IMR-90 (cell line): ENCODE measurements at regions not wholly inside any gene's neighbourhood (a gene's known extent, or its start where the extent isn't known, plus 50 kb on each side); places are given as distances from the start of the nearest gene placed in this dataset.

ENCODE experiments used
- ATAC-seq: fragments of 200-7000 bp; cut with Tn5 transposase; 2 replicates; pipeline ENCODE4 v1.9.1; 2020; ENCODE audit warnings: low read depth, mild to moderate bottlenecking, moderate library complexity
- BruUV-seq: library from RNA; stranded (reverse); fragments of 400-500 nt; replicated peaks from 2 replicates; lab custom pipeline; 2021; lab: Mats Ljungman, UMichigan
- CTCF ChIA-PET: fragments of 300-600 bp; formaldehyde crosslinking; extraction: SDS; loops from one replicate; lab custom pipeline; 2021; ENCODE audit warnings: antibody characterized with exemption; lab: Yijun Ruan, JAX
- POLR2A ChIA-PET: fragments of 300-600 bp; sonication (Branson Sonifier 250); formaldehyde crosslinking; loops from one replicate; lab custom pipeline; 2022; ENCODE audit warnings: antibody characterized with exemption; ENCODE audit not compliant: unreplicated experiment; lab: Charles Lee
- DNase-seq: peaks from one replicate; pipeline ENCODE4 v3.0.0; 2013
- H2AFZ ChIP-seq: replicated peaks from 2 replicates; pipeline ENCODE3; 2013; ENCODE audit warnings: low read length, mild to moderate bottlenecking; ENCODE audit not compliant: poor library complexity
- H2AK5ac ChIP-seq: 2 replicates; pipeline ENCODE4 v1.6.1; 2013; ENCODE audit warnings: low read depth, low read length, inconsistent platforms
- H2AK9ac ChIP-seq: replicated peaks from 2 replicates; pipeline ENCODE3; 2013; ENCODE audit warnings: mild to moderate bottlenecking, low read depth, low read length, moderate library complexity; ENCODE audit not compliant: poor library complexity
- H2BK120ac ChIP-seq: 2 replicates; pipeline ENCODE4 v1.6.1; 2013; ENCODE audit warnings: low read depth, low read length, inconsistent platforms
- H2BK15ac ChIP-seq: 3 replicates; pipeline ENCODE4 v1.6.1; 2013; ENCODE audit warnings: low read depth, low read length, inconsistent platforms
- H2BK20ac ChIP-seq: 2 replicates; pipeline ENCODE4 v1.6.1; 2013; ENCODE audit warnings: low read depth, mild to moderate bottlenecking, inconsistent platforms, low read length, moderate library complexity
- H2BK5ac ChIP-seq: 2 replicates; pipeline ENCODE4 v1.6.1; 2013; ENCODE audit warnings: mild to moderate bottlenecking, low read depth, low read length, inconsistent platforms; ENCODE audit not compliant: poor library complexity, severe bottlenecking
- H3K14ac ChIP-seq: replicated peaks from 2 replicates; pipeline ENCODE4 v1.6.1; 2013; ENCODE audit warnings: low read depth, low read length, inconsistent platforms
- H3K18ac ChIP-seq: 2 replicates; pipeline ENCODE4 v1.6.1; 2013; ENCODE audit warnings: low read depth, low read length, control low read depth
- H3K23ac ChIP-seq: 2 replicates; pipeline ENCODE4 v1.6.1; 2013; ENCODE audit warnings: low read depth, low read length, inconsistent platforms
- H3K27ac ChIP-seq: 2 replicates; pipeline ENCODE4 v1.5.1; 2013; ENCODE audit warnings: mild to moderate bottlenecking, control low read depth, low read length; ENCODE audit not compliant: insufficient read depth
- H3K27me3 ChIP-seq: 2 replicates; pipeline ENCODE4 v1.6.1; 2013; ENCODE audit warnings: low read length; ENCODE audit not compliant: control insufficient read depth, insufficient read depth
- H3K36me3 ChIP-seq: 2 replicates; pipeline ENCODE4 v1.6.1; 2013; ENCODE audit warnings: low read length, mixed read lengths; ENCODE audit not compliant: control insufficient read depth, insufficient read depth
- H3K4ac ChIP-seq: 2 replicates; pipeline ENCODE4 v1.6.1; 2013; ENCODE audit warnings: low read depth, low read length, inconsistent platforms
- H3K4me1 ChIP-seq: 2 replicates; pipeline ENCODE4 v1.6.1; 2013; ENCODE audit warnings: low read length, mixed read lengths; ENCODE audit not compliant: control insufficient read depth, insufficient read depth
- H3K4me2 ChIP-seq: 2 replicates; pipeline ENCODE4 v1.6.1; 2013; ENCODE audit warnings: low read depth, mild to moderate bottlenecking, control low read depth, low read length, moderate library complexity
- H3K4me3 ChIP-seq: 2 replicates; pipeline ENCODE4 v1.5.1; 2013; ENCODE audit warnings: low read depth, mild to moderate bottlenecking, control low read depth, low read length, moderate library complexity; ENCODE audit not compliant: insufficient read depth
- H3K56ac ChIP-seq: 2 replicates; pipeline ENCODE4 v1.6.1; 2013; ENCODE audit warnings: low read length, inconsistent platforms; ENCODE audit not compliant: insufficient read depth; ENCODE audit errors: extremely low read depth
- H3K79me1 ChIP-seq, 2 experiments: 2 replicates each; pipeline ENCODE4 v1.6.1; 2013; ENCODE audit warnings: low read length in 2 of 2, inconsistent platforms in 1 of 2, low read depth in 1 of 2
- H3K9ac ChIP-seq: 2 replicates; pipeline ENCODE4 v1.6.1; 2013; ENCODE audit warnings: low read depth, low read length, control low read depth
- H3K9me1 ChIP-seq: 2 replicates; pipeline ENCODE4 v1.6.1; 2013; ENCODE audit warnings: low read length, inconsistent platforms; ENCODE audit not compliant: insufficient read depth
- H3K9me3 ChIP-seq: 2 replicates; pipeline ENCODE4 v1.6.1; 2013; ENCODE audit warnings: low read length; ENCODE audit not compliant: control insufficient read depth, insufficient read depth
- H4K20me1 ChIP-seq: 2 replicates; pipeline ENCODE4 v1.6.1; 2013; ENCODE audit warnings: low read length, inconsistent platforms; ENCODE audit not compliant: insufficient read depth
- H4K5ac ChIP-seq: 2 replicates; pipeline ENCODE4 v1.6.1; 2013; ENCODE audit warnings: mild to moderate bottlenecking, low read depth, low read length, control low read depth
- H4K8ac ChIP-seq, 2 experiments: 2 replicates each; pipeline ENCODE4 v1.6.1; 2013; ENCODE audit warnings: low read depth in 2 of 2, low read length in 2 of 2, control low read depth in 1 of 2, inconsistent platforms in 1 of 2
- H4K91ac ChIP-seq: 2 replicates; pipeline ENCODE4 v1.6.1; 2013; ENCODE audit warnings: low read depth, low read length, inconsistent platforms; ENCODE audit not compliant: insufficient read depth
- BHLHE40 ChIP-seq: fragments of 150-350 bp; IDR thresholded peaks from 2 replicates; pipeline ENCODE4 v1.6.1; 2016; ENCODE audit warnings: mild to moderate bottlenecking, low read depth, low read length
- CEBPB ChIP-seq: IDR thresholded peaks from 2 replicates; pipeline ENCODE4 v1.6.1; 2012; ENCODE audit warnings: low read depth, low read length, improper control_type of control experiment
- CHD1 ChIP-seq: IDR thresholded peaks from 2 replicates; pipeline ENCODE4 v1.6.1; 2012; ENCODE audit warnings: low read depth, low read length, improper control_type of control experiment
- FOS ChIP-seq: fragments of 150-350 bp; IDR thresholded peaks from 2 replicates; pipeline ENCODE4 v1.6.1; 2016; ENCODE audit warnings: low read depth, low read length
- MAFK ChIP-seq: IDR thresholded peaks from 2 replicates; pipeline ENCODE4 v1.6.1; 2012; ENCODE audit warnings: low read depth, low read length, improper control_type of control experiment
- MAZ ChIP-seq: IDR thresholded peaks from 2 replicates; pipeline ENCODE4 v1.6.1; 2012; ENCODE audit warnings: low read depth, mild to moderate bottlenecking, low read length, improper control_type of control experiment, moderate library complexity, borderline replicate concordance
- MXI1 ChIP-seq: IDR thresholded peaks from 2 replicates; pipeline ENCODE4 v1.6.1; 2012; ENCODE audit warnings: low read depth, mild to moderate bottlenecking, low read length, moderate library complexity, borderline replicate concordance
- NFE2L2 ChIP-seq: fragments of 150-350 bp; IDR thresholded peaks from 2 replicates; pipeline ENCODE4 v1.6.1; 2016; ENCODE audit warnings: low read depth, mild to moderate bottlenecking, low read length
- POLR2A ChIP-seq: IDR thresholded peaks from 2 replicates; pipeline ENCODE4 v1.6.1; 2012; ENCODE audit warnings: mild to moderate bottlenecking, low read depth, low read length
- RAD21 ChIP-seq: IDR thresholded peaks from 2 replicates; pipeline ENCODE4 v1.6.1; 2012; ENCODE audit warnings: low read length, improper control_type of control experiment
- RCOR1 ChIP-seq: IDR thresholded peaks from 2 replicates; pipeline ENCODE4 v1.6.1; 2012; ENCODE audit warnings: mild to moderate bottlenecking, low read length, improper control_type of control experiment; ENCODE audit not compliant: insufficient replicate concordance
- RFX5 ChIP-seq: IDR thresholded peaks from 2 replicates; pipeline ENCODE4 v1.8.0; 2012; ENCODE audit warnings: low read depth, mild to moderate bottlenecking, low read length, moderate library complexity
- SMC3 ChIP-seq: fragments of 150-350 bp; IDR thresholded peaks from 2 replicates; pipeline ENCODE4 v1.6.1; 2016; ENCODE audit warnings: low read depth, mild to moderate bottlenecking, antibody characterized with exemption, low read length, moderate library complexity
- WGBS, 2 experiments: methylation state at CpG; one replicate each; pipeline versions ENCODE4 v1.1.5 to v1.1.7; 2013; ENCODE audit warnings: missing lambda C conversion rate in 2 of 2; ENCODE audit not compliant: insufficient read length in 1 of 2; ENCODE audit errors: extremely low coverage in 2 of 2; 5-methylcytosine and 5-hydroxymethylcytosine counted together
- dilution Hi-C: fragments of 300-500 bp; cut with HindIII; formaldehyde crosslinking; loops from one replicate; pipeline ENCODE4 v1.14.3; 2018; ENCODE audit warnings: low sequenced_read_pairs; ENCODE audit not compliant: unreplicated experiment
- in situ Hi-C: fragments of 300-500 bp; cut with MboI; formaldehyde crosslinking; loops from 3 replicates; pipeline ENCODE4 v1.14.3; 2019; ENCODE audit warnings: low sequenced_read_pairs, inconsistent platforms, mixed read lengths
- intact Hi-C: fragments of 100-400 bp; cut with micrococcal nuclease; formaldehyde crosslinking; loops from 2 replicates; pipeline ENCODE4 v1.10.0; 2022
- TF ChIP-seq, protein P1 (sequence below): conservative IDR thresholded peaks from 2 replicates; pipeline ENCODE4 v1.5.1; 2012; ENCODE audit warnings: mild to moderate bottlenecking, low read depth, low read length, improper control_type of control experiment
- TF ChIP-seq, protein P2 (sequence below): fragments of 150-350 bp; IDR thresholded peaks from 2 replicates; pipeline ENCODE4 v1.6.1; 2017; ENCODE audit warnings: mild to moderate bottlenecking, antibody characterized with exemption, low read length, low read depth
- TF ChIP-seq, protein P3 (sequence below): fragments of 150-350 bp; IDR thresholded peaks from 2 replicates; pipeline ENCODE4 v1.6.1; 2016; ENCODE audit warnings: low read depth, mild to moderate bottlenecking, low read length, moderate library complexity, borderline replicate concordance

DNA sequence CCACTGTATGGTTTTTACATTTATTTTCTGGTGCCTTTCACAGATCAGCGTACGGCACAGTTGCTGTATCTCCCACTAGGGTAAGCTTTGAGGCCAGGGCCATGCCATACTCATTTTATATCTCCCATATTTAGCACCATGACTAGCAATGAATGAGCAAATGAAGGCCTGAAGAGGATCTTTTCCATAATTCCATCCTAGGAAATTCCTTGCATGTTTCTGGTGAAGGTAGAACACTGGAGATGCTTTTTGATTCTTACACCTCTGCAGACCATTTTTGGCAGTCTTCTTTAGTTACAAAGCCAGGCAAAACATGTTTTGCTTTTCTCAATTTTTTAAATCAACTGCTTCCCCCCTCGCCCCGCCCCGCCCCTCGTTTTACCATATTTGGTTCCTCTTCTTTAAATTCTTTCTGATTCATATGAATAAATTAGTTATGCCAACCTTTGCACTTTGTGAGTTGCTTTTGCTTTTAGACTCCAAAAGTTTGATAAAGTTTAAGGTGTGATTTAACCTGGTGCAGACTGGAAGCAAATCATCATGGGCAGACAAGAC lies 78.9 kb upstream of the AK4 start:
- no peak overlapping the region for H3K14ac ChIP-seq
- no peaks in the 10 kb centered on the region for H3K79me1 ChIP-seq
- H4K8ac ChIP-seq: no peak overlapping the region; a peak in 1 of 4 replicates
- H3K27me3 ChIP-seq: peaks cover 10% of the 10 kb centered on the region
- no peaks in the 10 kb centered on the region; the same call in 1 of the 2 replicates for H4K20me1 ChIP-seq
- no peaks in the 10 kb centered on the region for H3K9me1 ChIP-seq
- peak overlapping the region; percentile 98 for H3K4me2 ChIP-seq
- ATAC-seq (no peak), DNase-seq (no peak)
- H3K18ac ChIP-seq: no peak overlapping the region
- ChIA-PET POLR2A (no interaction called here), CTCF (interaction anchor here (0.6 kb wide), 1 partner anchor 390 kb away, joined by 3 read pairs; no protein-coding TSS in a partner anchor)
- no peak overlapping the region for H4K91ac ChIP-seq
- no peak overlapping the region for H2AK5ac ChIP-seq
- H3K9me3 ChIP-seq: no peaks in the 10 kb centered on the region
- H2BK15ac ChIP-seq: no peak overlapping the region
- dilution Hi-C loops (no loop called here), in situ Hi-C loops (loop anchor here (5.0 to 10.0 kb wide), 2 partner anchors 138 to 356 kb away; partner anchors contain the start of genes LEPR and LEPROT), intact Hi-C loops (loop anchor here (5.0 to 10.0 kb wide), 4 partner anchors 207 to 1176 kb away; no protein-coding TSS in a partner anchor)
- no peak overlapping the region for H2AK9ac ChIP-seq
- no peak overlapping the region for H4K5ac ChIP-seq
- H3K4ac ChIP-seq: no peak overlapping the region
- H3K9ac ChIP-seq: no peak overlapping the region
- no CpG with 5 or more reads among the region's 6 CpGs for WGBS, 2 experiments
- H2BK120ac ChIP-seq: no peak overlapping the region
- H3K23ac ChIP-seq: no peak overlapping the region
- H3K36me3 ChIP-seq: no peaks in the 10 kb centered on the region
- H2BK5ac ChIP-seq: no peak overlapping the region
- no peak overlapping the region for H2BK20ac ChIP-seq
- H3K4me1 ChIP-seq: peaks cover 4% of the 10 kb centered on the region; the same call in 1 of the 2 replicates
- no peak overlapping the region for H3K56ac ChIP-seq
- no peak overlapping the region for H3K27ac ChIP-seq
- no TSS peak for BruUV-seq
- no peak overlapping the region; the same call in 1 of the 2 replicates for H3K4me3 ChIP-seq
- TF ChIP-seq MAFK (no peak), RCOR1 (no peak), BHLHE40 (no peak), CEBPB (no peak), NFE2L2 (no peak), CHD1 (no peak), MAZ (no peak), SMC3 (no peak), POLR2A (no peak), RAD21 (no peak), FOS (no peak), MXI1 (no peak), RFX5 (no peak)
- TF ChIP-seq, protein P1, sequence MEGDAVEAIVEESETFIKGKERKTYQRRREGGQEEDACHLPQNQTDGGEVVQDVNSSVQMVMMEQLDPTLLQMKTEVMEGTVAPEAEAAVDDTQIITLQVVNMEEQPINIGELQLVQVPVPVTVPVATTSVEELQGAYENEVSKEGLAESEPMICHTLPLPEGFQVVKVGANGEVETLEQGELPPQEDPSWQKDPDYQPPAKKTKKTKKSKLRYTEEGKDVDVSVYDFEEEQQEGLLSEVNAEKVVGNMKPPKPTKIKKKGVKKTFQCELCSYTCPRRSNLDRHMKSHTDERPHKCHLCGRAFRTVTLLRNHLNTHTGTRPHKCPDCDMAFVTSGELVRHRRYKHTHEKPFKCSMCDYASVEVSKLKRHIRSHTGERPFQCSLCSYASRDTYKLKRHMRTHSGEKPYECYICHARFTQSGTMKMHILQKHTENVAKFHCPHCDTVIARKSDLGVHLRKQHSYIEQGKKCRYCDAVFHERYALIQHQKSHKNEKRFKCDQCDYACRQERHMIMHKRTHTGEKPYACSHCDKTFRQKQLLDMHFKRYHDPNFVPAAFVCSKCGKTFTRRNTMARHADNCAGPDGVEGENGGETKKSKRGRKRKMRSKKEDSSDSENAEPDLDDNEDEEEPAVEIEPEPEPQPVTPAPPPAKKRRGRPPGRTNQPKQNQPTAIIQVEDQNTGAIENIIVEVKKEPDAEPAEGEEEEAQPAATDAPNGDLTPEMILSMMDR: no peak
- TF ChIP-seq, protein P2, sequence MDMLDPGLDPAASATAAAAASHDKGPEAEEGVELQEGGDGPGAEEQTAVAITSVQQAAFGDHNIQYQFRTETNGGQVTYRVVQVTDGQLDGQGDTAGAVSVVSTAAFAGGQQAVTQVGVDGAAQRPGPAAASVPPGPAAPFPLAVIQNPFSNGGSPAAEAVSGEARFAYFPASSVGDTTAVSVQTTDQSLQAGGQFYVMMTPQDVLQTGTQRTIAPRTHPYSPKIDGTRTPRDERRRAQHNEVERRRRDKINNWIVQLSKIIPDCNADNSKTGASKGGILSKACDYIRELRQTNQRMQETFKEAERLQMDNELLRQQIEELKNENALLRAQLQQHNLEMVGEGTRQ: no peak
- TF ChIP-seq, protein P3, sequence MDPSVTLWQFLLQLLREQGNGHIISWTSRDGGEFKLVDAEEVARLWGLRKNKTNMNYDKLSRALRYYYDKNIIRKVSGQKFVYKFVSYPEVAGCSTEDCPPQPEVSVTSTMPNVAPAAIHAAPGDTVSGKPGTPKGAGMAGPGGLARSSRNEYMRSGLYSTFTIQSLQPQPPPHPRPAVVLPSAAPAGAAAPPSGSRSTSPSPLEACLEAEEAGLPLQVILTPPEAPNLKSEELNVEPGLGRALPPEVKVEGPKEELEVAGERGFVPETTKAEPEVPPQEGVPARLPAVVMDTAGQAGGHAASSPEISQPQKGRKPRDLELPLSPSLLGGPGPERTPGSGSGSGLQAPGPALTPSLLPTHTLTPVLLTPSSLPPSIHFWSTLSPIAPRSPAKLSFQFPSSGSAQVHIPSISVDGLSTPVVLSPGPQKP: no peak
- H2AFZ ChIP-seq: no peak overlapping the region
